ENCODE measurements at regions not wholly inside any gene's neighbourhood (a gene's known extent, or its start where the extent isn't known, plus 50 kb on each side); places are given as distances from the start of the nearest gene placed in this dataset.
"Not testable (repeated sequence)": the region's sequence is repeated elsewhere in the genome, so short reads cannot be mapped to it uniquely, and the experiment has no call there.

- no peak for DNase-seq (ENCODE audit: low read depth, low spot score)
These were observed 249.4 kb upstream of the PDZRN3 start for GRCh38 chr3:73874161-73874560.

- DNase-seq (ENCODE audit: low read depth, low spot score): no peak
These were observed 244.1 kb upstream of the PDZRN3 start for GRCh38 chr3:73868688-73869315.

- DNase-seq (ENCODE audit: low read depth, low spot score): no peak
These were observed 242.8 kb upstream of the PDZRN3 start for GRCh38 chr3:73867524-73867923.

GRCh38 chr3:73866846-73867245 is 242.1 kb upstream of the PDZRN3 start:
- no peak for DNase-seq (ENCODE audit: low read depth, low spot score)

- DNase-seq (ENCODE audit: low read depth, low spot score): no peak
These were observed 238.9 kb upstream of the PDZRN3 start for GRCh38 chr3:73863546-73864079.

- no peak for DNase-seq (ENCODE audit: low read depth, low spot score)
These were observed 231.1 kb upstream of the PDZRN3 start for GRCh38 chr3:73855813-73856212.

- no peak for DNase-seq (ENCODE audit: low read depth, low spot score)
These were observed 223.6 kb upstream of the PDZRN3 start for GRCh38 chr3:73848173-73848906.

GRCh38 chr3:73846951-73847350 is 222.2 kb upstream of the PDZRN3 start:
- no peak for DNase-seq (ENCODE audit: low read depth, low spot score)

GRCh38 chr3:73839032-73839431 is 214.3 kb upstream of the PDZRN3 start:
- DNase-seq (ENCODE audit: low read depth, low spot score): no peak

GRCh38 chr3:73835945-73836344 is 211.2 kb upstream of the PDZRN3 start:
- DNase-seq (ENCODE audit: low read depth, low spot score): no peak

- no peak for DNase-seq (ENCODE audit: low read depth, low spot score)
These were observed 207.7 kb upstream of the PDZRN3 start for GRCh38 chr3:73832426-73832825.

GRCh38 chr3:73828348-73828747 is 203.6 kb upstream of the PDZRN3 start:
- DNase-seq (ENCODE audit: low read depth, low spot score): no peak

GRCh38 chr3:73827725-73828211 is 203.0 kb upstream of the PDZRN3 start:
- DNase-seq (ENCODE audit: low read depth, low spot score): no peak

- DNase-seq (ENCODE audit: low read depth, low spot score): no peak
These were observed 202.5 kb upstream of the PDZRN3 start for GRCh38 chr3:73827204-73827603.

GRCh38 chr3:73820896-73821295 is 196.2 kb upstream of the PDZRN3 start:
- DNase-seq (ENCODE audit: low read depth, low spot score): not testable (repeated sequence)

- no peak for DNase-seq (ENCODE audit: low read depth, low spot score)
These were observed 195.7 kb upstream of the PDZRN3 start for GRCh38 chr3:73820431-73820830.

- no peak for DNase-seq (ENCODE audit: low read depth, low spot score)
These were observed 191.2 kb upstream of the PDZRN3 start for GRCh38 chr3:73815966-73816365.

- no peak for DNase-seq (ENCODE audit: low read depth, low spot score)
These were observed 189.1 kb upstream of the PDZRN3 start for GRCh38 chr3:73813692-73814292.

- no peak for DNase-seq (ENCODE audit: low read depth, low spot score)
These were observed 188.6 kb upstream of the PDZRN3 start for GRCh38 chr3:73813291-73813690.

GRCh38 chr3:73812054-73812453 is 187.3 kb upstream of the PDZRN3 start:
- no peak for DNase-seq (ENCODE audit: low read depth, low spot score)

- DNase-seq (ENCODE audit: low read depth, low spot score): no peak
These were observed 184.2 kb upstream of the PDZRN3 start for GRCh38 chr3:73808862-73809509.

GRCh38 chr3:73805435-73805834 is 180.7 kb upstream of the PDZRN3 start:
- DNase-seq (ENCODE audit: low read depth, low spot score): no peak

All from iPS DF 19.7 (cell line).